ENCODE measurements at regions not wholly inside any gene's neighbourhood (a gene's known extent, or its start where the extent isn't known, plus 50 kb on each side); places are given as distances from the start of the nearest gene placed in this dataset.
"Not testable (repeated sequence)": the region's sequence is repeated elsewhere in the genome, so short reads cannot be mapped to it uniquely, and the experiment has no call there.

GRCh38 chr5:164533426-164533825, 1028.0 kb downstream of the MAT2B start:
- not testable (repeated sequence) for TF ChIP-seq RAD21 (conservative IDR thresholded peaks at IDR 0.05); EZH2 (IDR thresholded peaks at IDR 0.05; ENCODE audit: borderline replicate concordance, insufficient read depth, low read length, poor library complexity, severe bottlenecking); CTCF (IDR thresholded peaks at IDR 0.05; ENCODE audit: poor library complexity, severe bottlenecking); TAF1 (IDR thresholded peaks at IDR 0.05; ENCODE audit: low read depth); EP300 (conservative IDR thresholded peaks at IDR 0.05; ENCODE audit: poor library complexity, severe bottlenecking)
